HepG2 (cell line): ENCODE measurements at regions not wholly inside any gene's neighbourhood (a gene's known extent, or its start where the extent isn't known, plus 50 kb on each side); places are given as distances from the start of the nearest gene placed in this dataset.

Experiments used
- ATAC-seq: fragments of 200-7000 bp; cut with Tn5 transposase; 3 replicates; pipeline ENCODE4 v1.9.1; 2020; ENCODE audit warnings: mild to moderate bottlenecking, moderate library complexity
- BruUV-seq: library from RNA; stranded (reverse); fragments of 400-500 nt; replicated peaks from 2 replicates; lab custom pipeline; 2021; lab: Mats Ljungman, UMichigan
- CTCF ChIA-PET: fragments of 300-600 bp; formaldehyde crosslinking; extraction: SDS; loops from one replicate; lab custom pipeline; 2021; ENCODE audit warnings: low total read pairs, inconsistent platforms, low intra/inter-chr PET ratio; lab: Yijun Ruan, JAX
- POLR2A ChIA-PET: fragments of 350-600 bp; sonication (Branson Sonifier 250); formaldehyde crosslinking; loops from one replicate; lab custom pipeline; 2020; ENCODE audit warnings: antibody characterized with exemption, inconsistent platforms; lab: Yijun Ruan, JAX
- DNase-seq: peaks from one replicate; pipeline ENCODE4 v3.0.0-alpha.2; 2015; ENCODE audit warnings: low spot score
- FAIRE-seq: peaks from 3 replicates; lab custom pipeline; 2011; peaks lifted over from hg19 to GRCh38; lab: Jason Lieb, UNC
- H2AFZ ChIP-seq: one replicate; pipeline ENCODE4 v1.6.1; 2011; ENCODE audit warnings: low read length, inconsistent platforms
- H3K27ac ChIP-seq: fragments of 300-600 bp; 3 replicates; pipeline ENCODE4 v1.8.0; 2011; ENCODE audit warnings: mixed run types, mild to moderate bottlenecking, mixed read lengths, low read length, inconsistent platforms; ENCODE audit not compliant: insufficient read depth; ENCODE audit errors: extremely low read length
- H3K27me3 ChIP-seq, 2 experiments: fragments of 200-600 bp in 1 of 2; 2 replicates in 1 of 2; 3 replicates in 1 of 2; pipeline versions ENCODE4 v1.6.0 to v1.8.0; 2011; ENCODE audit warnings: low read length in 2 of 2, mild to moderate bottlenecking in 2 of 2, moderate library complexity in 2 of 2, inconsistent platforms in 1 of 2; ENCODE audit not compliant: insufficient read depth in 2 of 2, control insufficient read depth in 1 of 2
- H3K36me3 ChIP-seq, 2 experiments: fragments of 200-600 bp in 1 of 2; replicated peaks in 1 of 2; 2 replicates in 1 of 2; 3 replicates in 1 of 2; pipeline versions ENCODE4 v1.5.1 to v1.8.0; 2011; ENCODE audit warnings: low read length in 2 of 2, inconsistent platforms in 1 of 2; ENCODE audit not compliant: insufficient read depth in 2 of 2, control insufficient read depth in 1 of 2
- H3K4me1 ChIP-seq: 2 replicates; pipeline ENCODE4 v1.5.1; 2012; ENCODE audit warnings: low read length, inconsistent platforms; ENCODE audit not compliant: insufficient read depth
- H3K4me2 ChIP-seq: 2 replicates; pipeline ENCODE4 v1.6.0; 2011; ENCODE audit warnings: low read depth, low read length, inconsistent platforms
- H3K4me3 ChIP-seq, 3 experiments: fragments of 200-600 bp in 1 of 3; sonication (generic), shearing (Covaris generic) in 1 of 3; replicated peaks in 1 of 3; 2 replicates each; pipeline ENCODE4 v1.5.1; 2011 to 2016; ENCODE audit warnings: low read length in 3 of 3, inconsistent platforms in 2 of 3, low read depth in 2 of 3, mild to moderate bottlenecking in 2 of 3, control low read depth in 1 of 3, mixed read lengths in 1 of 3; ENCODE audit not compliant: insufficient read depth in 1 of 3
- H3K79me2 ChIP-seq: one replicate; pipeline ENCODE4 v1.6.1; 2011; ENCODE audit warnings: low read length, inconsistent platforms; ENCODE audit not compliant: insufficient read depth
- H3K9ac ChIP-seq: 2 replicates; pipeline ENCODE4 v1.6.0; 2011; ENCODE audit warnings: mild to moderate bottlenecking, low read depth, low read length, inconsistent platforms; ENCODE audit not compliant: insufficient read depth
- H3K9me3 ChIP-seq: 2 replicates; pipeline ENCODE4 v1.5.1; 2012; ENCODE audit warnings: mild to moderate bottlenecking, low read length
- H4K20me1 ChIP-seq: 2 replicates; pipeline ENCODE4 v1.6.0; 2011; ENCODE audit warnings: inconsistent platforms, mild to moderate bottlenecking, low read length, moderate library complexity; ENCODE audit not compliant: insufficient read depth
- AHR ChIP-seq: IDR thresholded peaks from 2 replicates; pipeline ENCODE4 v1.6.1; 2018; ENCODE audit warnings: missing genetic modification reagents, missing compliant biosample characterization
- ARNT2 ChIP-seq: sonication (generic); formaldehyde crosslinking; IDR thresholded peaks from 2 replicates; pipeline ENCODE4 v1.8.0; 2022; ENCODE audit warnings: mild to moderate bottlenecking, low read depth, missing genetic modification reagents, moderate library complexity
- CBFB ChIP-seq: sonication (generic); formaldehyde crosslinking; IDR thresholded peaks from 2 replicates; pipeline ENCODE4 v1.4.0; 2020; ENCODE audit warnings: missing genetic modification reagents
- KDM4B ChIP-seq: sonication (generic); formaldehyde crosslinking; IDR thresholded peaks from 2 replicates; pipeline ENCODE4 v1.4.0; 2020; ENCODE audit warnings: missing genetic modification reagents
- NFIC ChIP-seq: IDR thresholded peaks from 2 replicates; pipeline ENCODE4 v1.6.1; 2012; ENCODE audit warnings: mild to moderate bottlenecking, low read length, inconsistent platforms
- SIN3B ChIP-seq: fragments of 150-350 bp; IDR thresholded peaks from 2 replicates; pipeline ENCODE4 v1.6.1; 2014; ENCODE audit warnings: low read length
- ZNF160 ChIP-seq: sonication (generic); formaldehyde crosslinking; IDR thresholded peaks from 2 replicates; pipeline ENCODE4 v1.8.0; 2022; ENCODE audit warnings: mild to moderate bottlenecking, inconsistent platforms, missing genetic modification reagents
- ZNF570 ChIP-seq: sonication (generic); formaldehyde crosslinking; IDR thresholded peaks from 2 replicates; pipeline ENCODE4 v1.4.0; 2020; ENCODE audit warnings: mild to moderate bottlenecking, missing genetic modification reagents, borderline replicate concordance
- ZNF709 ChIP-seq: sonication (generic); formaldehyde crosslinking; IDR thresholded peaks from 2 replicates; pipeline ENCODE4 v1.5.0; 2020; ENCODE audit warnings: mild to moderate bottlenecking, missing genetic modification reagents
- WGBS: methylation state at CpG from one replicate; pipeline ENCODE4 v1.1.6; 2017; ENCODE audit warnings: low lambda C conversion rate; 5-methylcytosine and 5-hydroxymethylcytosine counted together
- in situ Hi-C: cut with HindIII; loops from 2 replicates; pipeline ENCODE4 v1.10.0; 2017; ENCODE audit warnings: low pct_unique_long_range_greater_than_20kb; ENCODE audit not compliant: extremely low pct_ligation_motif_present
- intact Hi-C: fragments of 100-400 bp; cut with micrococcal nuclease; formaldehyde crosslinking; loops from one replicate; pipeline ENCODE4 v1.10.0; 2022; ENCODE audit not compliant: unreplicated experiment
- TF ChIP-seq, protein P1 (sequence below): sonication (generic); formaldehyde crosslinking; conservative IDR thresholded peaks from 2 replicates; pipeline ENCODE4 v1.8.1; 2023; ENCODE audit warnings: missing genetic modification reagents
- TF ChIP-seq, protein P2 (sequence below): sonication (generic); formaldehyde crosslinking; IDR thresholded peaks from 2 replicates; pipeline ENCODE4 v1.8.1; 2022; ENCODE audit warnings: mild to moderate bottlenecking, missing genetic modification reagents

DNA sequence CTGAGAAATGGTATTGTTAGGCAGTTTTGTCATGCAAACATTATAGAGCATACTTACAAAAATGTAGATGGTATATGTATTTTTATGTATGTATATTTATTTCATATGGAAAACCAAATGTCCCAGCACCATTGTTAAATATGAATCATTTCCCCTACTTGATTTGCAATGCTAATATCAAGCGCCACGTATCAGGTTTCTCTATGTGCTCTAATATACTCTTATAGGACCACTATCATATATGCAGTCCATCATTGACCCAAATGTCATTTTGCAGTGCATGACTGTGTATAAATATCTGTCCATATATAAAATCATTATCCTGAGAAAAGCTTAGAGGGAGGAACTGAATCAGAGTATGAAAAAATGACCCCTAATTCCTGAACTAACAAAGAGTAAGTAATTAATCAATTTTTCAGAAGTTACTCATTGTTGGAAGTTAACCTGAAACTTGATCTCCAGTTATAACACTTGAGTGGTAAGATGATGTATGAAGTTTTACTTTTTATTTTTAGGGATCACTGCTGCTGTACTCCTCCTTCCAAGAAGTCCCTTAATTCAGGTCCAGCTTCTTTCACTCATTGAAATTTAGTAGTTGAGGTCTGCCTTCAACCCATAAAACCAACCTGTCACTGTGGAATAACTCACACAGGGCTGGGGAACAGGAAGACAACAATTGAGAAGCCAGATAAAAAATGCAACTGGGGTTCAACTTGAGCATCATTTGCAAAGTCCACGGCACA is 134.8 kb upstream of the LDB2 start (continued):
- TF ChIP-seq, protein P1, sequence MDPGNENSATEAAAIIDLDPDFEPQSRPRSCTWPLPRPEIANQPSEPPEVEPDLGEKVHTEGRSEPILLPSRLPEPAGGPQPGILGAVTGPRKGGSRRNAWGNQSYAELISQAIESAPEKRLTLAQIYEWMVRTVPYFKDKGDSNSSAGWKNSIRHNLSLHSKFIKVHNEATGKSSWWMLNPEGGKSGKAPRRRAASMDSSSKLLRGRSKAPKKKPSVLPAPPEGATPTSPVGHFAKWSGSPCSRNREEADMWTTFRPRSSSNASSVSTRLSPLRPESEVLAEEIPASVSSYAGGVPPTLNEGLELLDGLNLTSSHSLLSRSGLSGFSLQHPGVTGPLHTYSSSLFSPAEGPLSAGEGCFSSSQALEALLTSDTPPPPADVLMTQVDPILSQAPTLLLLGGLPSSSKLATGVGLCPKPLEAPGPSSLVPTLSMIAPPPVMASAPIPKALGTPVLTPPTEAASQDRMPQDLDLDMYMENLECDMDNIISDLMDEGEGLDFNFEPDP (CRISPR knock-in tag), result no peak
- TF ChIP-seq SIN3B, result no peak

DNA sequence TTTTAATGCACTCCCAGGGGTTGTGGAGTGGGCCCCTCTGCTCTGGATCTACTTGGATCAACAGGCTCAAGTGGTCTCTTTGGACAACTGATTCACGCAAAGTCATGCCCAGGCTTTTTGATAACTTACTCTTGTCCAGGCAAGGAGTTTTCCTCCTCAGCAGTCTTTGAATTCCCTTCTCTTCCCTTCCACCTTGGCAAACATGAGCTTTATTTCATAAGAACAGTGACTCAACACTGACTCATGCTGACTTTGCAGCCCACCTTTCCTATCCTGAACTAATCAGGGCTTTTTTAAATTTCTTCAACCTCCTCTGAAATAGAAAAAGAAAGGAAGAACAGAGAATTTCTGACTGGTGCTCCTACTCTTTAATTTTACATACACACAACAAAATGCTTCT is 132.1 kb upstream of the LDB2 start:
- Histone ChIP-seq H3K79me2 (no peaks in the 10 kb centered on the region), H3K27me3 (peaks cover 0 to 16% of the 10 kb centered on the region in 2 experiments; a peak in 2 of 5 replicates), H4K20me1 (no peaks in the 10 kb centered on the region), H2AFZ (no peak overlapping the region), H3K4me3 (no peak overlapping the region)
- intact Hi-C loops, result no loop called here
- DNase-seq (no peak), ATAC-seq (no peak)
- TF ChIP-seq ARNT2, result no peak
- no peak for TF ChIP-seq ZNF570 (CRISPR knock-in tag)
- TF ChIP-seq AHR (CRISPR knock-in tag), result no peak
- TF ChIP-seq ZNF709 (CRISPR knock-in tag), result no peak
- no peak for TF ChIP-seq CBFB (CRISPR knock-in tag)
- no peak for TF ChIP-seq NFIC
- no peak for TF ChIP-seq ZNF160
- TF ChIP-seq KDM4B, result no peak
- TF ChIP-seq, protein P2, sequence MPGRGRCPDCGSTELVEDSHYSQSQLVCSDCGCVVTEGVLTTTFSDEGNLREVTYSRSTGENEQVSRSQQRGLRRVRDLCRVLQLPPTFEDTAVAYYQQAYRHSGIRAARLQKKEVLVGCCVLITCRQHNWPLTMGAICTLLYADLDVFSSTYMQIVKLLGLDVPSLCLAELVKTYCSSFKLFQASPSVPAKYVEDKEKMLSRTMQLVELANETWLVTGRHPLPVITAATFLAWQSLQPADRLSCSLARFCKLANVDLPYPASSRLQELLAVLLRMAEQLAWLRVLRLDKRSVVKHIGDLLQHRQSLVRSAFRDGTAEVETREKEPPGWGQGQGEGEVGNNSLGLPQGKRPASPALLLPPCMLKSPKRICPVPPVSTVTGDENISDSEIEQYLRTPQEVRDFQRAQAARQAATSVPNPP (CRISPR knock-in tag), result no peak
- TF ChIP-seq, all 625 proteins: peak for 0
- ChIA-PET POLR2A (no interaction called here), CTCF (no interaction called here)
- no TSS peak for BruUV-seq
- WGBS, result 71% methylated on average over 1 of the region's 1 CpG
- Histone ChIP-seq H3K36me3 (no peaks in the 10 kb centered on the region), H3K4me1 (no peaks in the 10 kb centered on the region), H3K9me3 (no peaks in the 10 kb centered on the region), H3K27ac (no peak overlapping the region), H3K9ac (no peak overlapping the region), H3K4me2 (no peak overlapping the region)
- FAIRE-seq, result no peak
- in situ Hi-C loops, result no loop called here
